Thyroid gland (tissue), 4 donors: ENCODE measurements at regions not wholly inside any gene's neighbourhood (a gene's known extent, or its start where the extent isn't known, plus 50 kb on each side); places are given as distances from the start of the nearest gene placed in this dataset.

Experiments
- POLR2A ChIP-seq, 2 donors: fragments of 450-650 bp; IDR thresholded peaks; one replicate each; pipeline ENCODE4 v1.6.1; 2017; ENCODE audit warnings: antibody characterized with exemption in 2 of 2, mild to moderate bottlenecking in 2 of 2, moderate library complexity in 1 of 2
- TF ChIP-seq, protein P1 (sequence below), 6 experiments: fragments of 200-600 bp in 3 of 6; fragments of 450-650 bp in 3 of 6; sonication (generic) in 3 of 6; IDR thresholded peaks; one replicate each; pipeline ENCODE4 v1.5.1; 2016 to 2019; ENCODE audit warnings: antibody characterized with exemption in 6 of 6, mild to moderate bottlenecking in 2 of 6, inconsistent platforms in 1 of 6, moderate library complexity in 1 of 6

DNA sequence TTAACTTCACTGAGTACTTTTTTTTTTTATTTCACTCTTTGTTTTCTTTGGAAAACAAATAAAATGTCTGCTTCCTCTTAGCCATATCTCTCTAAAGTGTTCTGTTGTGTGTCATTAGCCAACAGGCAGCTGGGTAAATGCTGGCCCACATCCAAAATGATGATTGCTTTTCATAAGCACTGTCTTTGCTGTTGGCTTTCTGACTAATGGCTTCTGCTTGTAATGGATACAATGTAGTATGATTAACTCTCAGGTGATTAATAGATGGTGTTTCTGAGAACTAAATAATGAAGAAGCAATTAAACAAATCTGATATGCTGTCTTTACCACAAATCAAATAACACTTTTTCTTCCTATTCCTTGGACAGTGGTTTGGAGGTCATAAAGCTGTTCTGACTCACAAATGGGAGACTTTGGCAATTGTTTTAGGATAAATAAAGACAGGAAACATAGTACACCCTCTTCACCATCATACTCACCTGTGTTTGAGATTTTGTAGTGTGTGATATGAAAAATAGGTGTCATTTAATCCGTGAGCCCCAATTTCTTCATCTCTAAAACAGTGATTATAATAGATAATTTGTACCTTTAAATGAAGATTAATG lies 888.4 kb downstream of the TSN start:
- TF ChIP-seq POLR2A (IDR thresholded peaks at IDR 0.05): no peak
- TF ChIP-seq, protein P1, sequence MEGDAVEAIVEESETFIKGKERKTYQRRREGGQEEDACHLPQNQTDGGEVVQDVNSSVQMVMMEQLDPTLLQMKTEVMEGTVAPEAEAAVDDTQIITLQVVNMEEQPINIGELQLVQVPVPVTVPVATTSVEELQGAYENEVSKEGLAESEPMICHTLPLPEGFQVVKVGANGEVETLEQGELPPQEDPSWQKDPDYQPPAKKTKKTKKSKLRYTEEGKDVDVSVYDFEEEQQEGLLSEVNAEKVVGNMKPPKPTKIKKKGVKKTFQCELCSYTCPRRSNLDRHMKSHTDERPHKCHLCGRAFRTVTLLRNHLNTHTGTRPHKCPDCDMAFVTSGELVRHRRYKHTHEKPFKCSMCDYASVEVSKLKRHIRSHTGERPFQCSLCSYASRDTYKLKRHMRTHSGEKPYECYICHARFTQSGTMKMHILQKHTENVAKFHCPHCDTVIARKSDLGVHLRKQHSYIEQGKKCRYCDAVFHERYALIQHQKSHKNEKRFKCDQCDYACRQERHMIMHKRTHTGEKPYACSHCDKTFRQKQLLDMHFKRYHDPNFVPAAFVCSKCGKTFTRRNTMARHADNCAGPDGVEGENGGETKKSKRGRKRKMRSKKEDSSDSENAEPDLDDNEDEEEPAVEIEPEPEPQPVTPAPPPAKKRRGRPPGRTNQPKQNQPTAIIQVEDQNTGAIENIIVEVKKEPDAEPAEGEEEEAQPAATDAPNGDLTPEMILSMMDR (IDR thresholded peaks at IDR 0.05): no peak
